HG02623 (cell line): ENCODE measurements at regions not wholly inside any gene's neighbourhood (a gene's known extent, or its start where the extent isn't known, plus 50 kb on each side); places are given as distances from the start of the nearest gene placed in this dataset.

ENCODE experiments used
- ATAC-seq: cut with Tn5 transposase; IDR thresholded peaks from one replicate; pipeline ENCODE4 v1.9.1; 2021; ENCODE audit warnings: moderate library complexity; ENCODE audit not compliant: unreplicated experiment

GRCh38 chr13:78239714-78240113 is 321.1 kb upstream of the EDNRB start:
- ATAC-seq, result no peak

- ATAC-seq, result no peak
Measured at GRCh38 chr13:78238911-78239310, 320.3 kb upstream of the EDNRB start.

- ATAC-seq, result no peak
Measured at GRCh38 chr13:78228940-78229339, 310.3 kb upstream of the EDNRB start.

- no peak for ATAC-seq
Measured at GRCh38 chr13:78228211-78228610, 309.6 kb upstream of the EDNRB start.

GRCh38 chr13:78227709-78228108 is 309.1 kb upstream of the EDNRB start:
- ATAC-seq, result no peak

- no peak for ATAC-seq
Measured at GRCh38 chr13:78215458-78216108, 297.0 kb upstream of the EDNRB start.

GRCh38 chr13:78201411-78201810 is 282.8 kb upstream of the EDNRB start:
- no peak for ATAC-seq

GRCh38 chr13:78198821-78199220 is 280.2 kb upstream of the EDNRB start:
- no peak for ATAC-seq

- ATAC-seq, result no peak
Measured at GRCh38 chr13:78198419-78198818, 279.8 kb upstream of the EDNRB start.

- no peak for ATAC-seq
Measured at GRCh38 chr13:78197231-78197630, 278.6 kb upstream of the EDNRB start.

- no peak for ATAC-seq
Measured at GRCh38 chr13:78194904-78195639, 276.4 kb upstream of the EDNRB start.

GRCh38 chr13:78193846-78194245 is 275.2 kb upstream of the EDNRB start:
- ATAC-seq, result no peak

- ATAC-seq, result no peak
Measured at GRCh38 chr13:78192716-78193115, 274.1 kb upstream of the EDNRB start.

GRCh38 chr13:78190296-78190695 is 271.7 kb upstream of the EDNRB start:
- ATAC-seq, result no peak

- ATAC-seq, result no peak
Measured at GRCh38 chr13:78187781-78188180, 269.1 kb upstream of the EDNRB start.

GRCh38 chr13:78185700-78186099 is 267.1 kb upstream of the EDNRB start:
- ATAC-seq, result no peak

GRCh38 chr13:78183732-78184131 is 265.1 kb upstream of the EDNRB start:
- no peak for ATAC-seq

- no peak for ATAC-seq
Measured at GRCh38 chr13:78182813-78183212, 264.2 kb upstream of the EDNRB start.

- no peak for ATAC-seq
Measured at GRCh38 chr13:78177306-78177705, 258.7 kb upstream of the EDNRB start.

GRCh38 chr13:78176880-78177279 is 258.2 kb upstream of the EDNRB start:
- ATAC-seq, result no peak

GRCh38 chr13:78169386-78169785 is 250.8 kb upstream of the EDNRB start:
- no peak for ATAC-seq

GRCh38 chr13:78168981-78169380 is 250.3 kb upstream of the EDNRB start:
- ATAC-seq, result no peak

GRCh38 chr13:78161266-78161665 is 242.6 kb upstream of the EDNRB start:
- ATAC-seq, result no peak
